GM23338 (cell line): ENCODE measurements at regions not wholly inside any gene's neighbourhood (a gene's known extent, or its start where the extent isn't known, plus 50 kb on each side); places are given as distances from the start of the nearest gene placed in this dataset.
A peak's percentile ranks its signal among the peaks of the same experiment; 100 is the strongest.

Source experiments
- ATAC-seq: fragments of 200-7000 bp; cut with Tn5 transposase; 3 replicates; pipeline ENCODE4 v1.9.1; 2020
- DNase-seq: peaks from one replicate; pipeline ENCODE4 v3.0.0-alpha.2; 2015; ENCODE audit warnings: low spot score
- H2AFZ ChIP-seq: fragments of 200-600 bp; sonication (generic); 2 replicates; pipeline ENCODE4 v1.8.0; 2016; ENCODE audit warnings: antibody characterized with exemption, mild to moderate bottlenecking, moderate library complexity
- H3F3A ChIP-seq: fragments of 200-600 bp; sonication (generic); replicated peaks from 2 replicates; pipeline ENCODE4 v1.8.0; 2017; ENCODE audit warnings: antibody characterized with exemption, mixed run types, low read depth
- H3K27ac ChIP-seq: fragments of 200-600 bp; sonication (generic); 2 replicates; pipeline ENCODE4 v1.6.1; 2016; ENCODE audit warnings: low read depth
- H3K27me3 ChIP-seq: fragments of 200-600 bp; sonication (generic); 2 replicates; pipeline ENCODE4 v1.8.0; 2016; ENCODE audit warnings: mild to moderate bottlenecking, mixed run types, moderate library complexity; ENCODE audit not compliant: insufficient read depth
- H3K36me3 ChIP-seq: fragments of 200-600 bp; sonication (generic); 2 replicates; pipeline ENCODE4 v1.8.0; 2016; ENCODE audit warnings: mild to moderate bottlenecking; ENCODE audit not compliant: insufficient read depth
- H3K4me1 ChIP-seq: fragments of 200-600 bp; sonication (generic); 2 replicates; pipeline ENCODE4 v1.8.0; 2016; ENCODE audit warnings: mild to moderate bottlenecking, moderate library complexity; ENCODE audit not compliant: insufficient read depth
- H3K4me2 ChIP-seq: fragments of 200-600 bp; sonication (generic); 2 replicates; pipeline ENCODE4 v1.7.1; 2017; ENCODE audit warnings: mixed run types
- H3K4me3 ChIP-seq: fragments of 200-600 bp; sonication (generic); 2 replicates; pipeline ENCODE4 v1.6.1; 2016; ENCODE audit warnings: mixed run types
- H3K79me2 ChIP-seq: fragments of 200-600 bp; sonication (generic); replicated peaks from 2 replicates; pipeline ENCODE4 v1.8.0; 2017; ENCODE audit warnings: mild to moderate bottlenecking; ENCODE audit not compliant: insufficient read depth
- H3K9me2 ChIP-seq: fragments of 200-600 bp; sonication (generic); 2 replicates; pipeline ENCODE4 v1.8.0; 2017; ENCODE audit not compliant: insufficient read depth
- H4K20me1 ChIP-seq: fragments of 200-600 bp; sonication (generic); replicated peaks from 2 replicates; pipeline ENCODE4 v1.8.0; 2017; ENCODE audit warnings: mild to moderate bottlenecking; ENCODE audit not compliant: insufficient read depth
- H3K27ac Mint-ChIP-seq: 2 replicates; pipeline ENCODE4 v1.8.0; 2020; ENCODE audit warnings: inconsistent platforms, mild to moderate bottlenecking, moderate library complexity, mixed read lengths
- H3K27me3 Mint-ChIP-seq: 3 replicates; pipeline ENCODE4 v1.8.0; 2022; ENCODE audit warnings: low read depth, mild to moderate bottlenecking, moderate library complexity, mixed read lengths, inconsistent platforms; ENCODE audit not compliant: insufficient read depth, poor library complexity
- H3K36me3 Mint-ChIP-seq: 3 replicates; pipeline ENCODE4 v1.8.0; 2021; ENCODE audit warnings: low read depth, mild to moderate bottlenecking, inconsistent platforms, moderate library complexity, mixed read lengths
- H3K4me1 Mint-ChIP-seq: 3 replicates; pipeline ENCODE4 v1.8.0; 2020; ENCODE audit warnings: mild to moderate bottlenecking, inconsistent platforms, mixed read lengths
- H3K4me3 Mint-ChIP-seq: 3 replicates; pipeline ENCODE4 v1.8.0; 2021; ENCODE audit warnings: moderate library complexity, mild to moderate bottlenecking, inconsistent platforms, mixed read lengths
- H3K9me3 Mint-ChIP-seq: 3 replicates; pipeline ENCODE4 v1.8.0; 2020; ENCODE audit warnings: moderate library complexity, mild to moderate bottlenecking, inconsistent platforms, mixed read lengths
- CREB1 ChIP-seq: fragments of 250-450 bp; sonication (Bioruptor Pico); IDR thresholded peaks from 2 replicates; pipeline ENCODE4 v1.5.0; 2020; ENCODE audit warnings: low read depth, mild to moderate bottlenecking, moderate library complexity
- CTCF ChIP-seq, 2 experiments: fragments of 200-600 bp in 1 of 2; sonication (generic) in 1 of 2; conservative IDR thresholded peaks; 2 replicates each; pipeline versions ENCODE4 v1.5.1 to v1.6.1; 2016 to 2017; ENCODE audit warnings: antibody characterized with exemption in 2 of 2, low read depth in 2 of 2, mild to moderate bottlenecking in 2 of 2, moderate library complexity in 1 of 2
- ETS1 ChIP-seq: IDR thresholded peaks from 2 replicates; pipeline ENCODE4 v1.6.1; 2016; ENCODE audit warnings: antibody characterized with exemption
- EZH2 ChIP-seq: fragments of 200-600 bp; sonication (generic); IDR thresholded peaks from one replicate; pipeline ENCODE4 v1.8.0; 2017; ENCODE audit warnings: antibody characterized with exemption, mild to moderate bottlenecking, low read depth; ENCODE audit not compliant: unreplicated experiment
- NANOG ChIP-seq: IDR thresholded peaks from 2 replicates; pipeline ENCODE4 v1.6.1; 2016; ENCODE audit warnings: antibody characterized with exemption, borderline replicate concordance
- STAT1 ChIP-seq: IDR thresholded peaks from one replicate; pipeline ENCODE4 v1.6.1; 2016; ENCODE audit warnings: antibody characterized with exemption; ENCODE audit not compliant: unreplicated experiment
- ZNF331 ChIP-seq: fragments of 250-450 bp; sonication (Bioruptor Pico); IDR thresholded peaks from 2 replicates; pipeline ENCODE4 v1.5.0; 2020; ENCODE audit warnings: low read depth, mild to moderate bottlenecking, moderate library complexity
- TF ChIP-seq, protein P1 (sequence below): fragments of 250-450 bp; sonication (Bioruptor Pico); IDR thresholded peaks from 2 replicates; pipeline ENCODE4 v1.5.0; 2020; ENCODE audit warnings: mild to moderate bottlenecking, moderate library complexity

GRCh38 chr12:91361864-91362263, 179.2 kb upstream of the DCN start:
- Histone ChIP-seq H2AFZ (no peak overlapping the region), H3F3A (no peaks in the 10 kb centered on the region), H3K79me2 (no peaks in the 10 kb centered on the region), H3K27me3 (no peaks in the 10 kb centered on the region), H3K27ac (no peak overlapping the region), H3K4me3 (no peak overlapping the region), H4K20me1 (no peaks in the 10 kb centered on the region), H3K9me2 (no peaks in the 10 kb centered on the region), H3K4me1 (0 out of 2 replicates have a peak, but pooled peaks cover 5% of the 10 kb centered on the region), H3K36me3 (no peaks in the 10 kb centered on the region), H3K4me2 (no peak overlapping the region)
- Mint-ChIP-seq H3K4me1 (peaks cover 5% of the 10 kb centered on the region; the same call in 2 of the 3 replicates), H3K4me3 (no peak overlapping the region), H3K27me3 (no peaks in the 10 kb centered on the region), H3K9me3 (no peaks in the 10 kb centered on the region), H3K27ac (no peak overlapping the region), H3K36me3 (no peaks in the 10 kb centered on the region)
- ATAC-seq (no peak), DNase-seq (peak; percentile 72)
- TF ChIP-seq CTCF (conservative IDR thresholded peaks at IDR 0.05; ENCODE audit: low read depth in 2 of 2) = peak; percentile 48 to 76
- TF ChIP-seq ZNF331 (CRISPR knock-in tag) = no peak

DNA sequence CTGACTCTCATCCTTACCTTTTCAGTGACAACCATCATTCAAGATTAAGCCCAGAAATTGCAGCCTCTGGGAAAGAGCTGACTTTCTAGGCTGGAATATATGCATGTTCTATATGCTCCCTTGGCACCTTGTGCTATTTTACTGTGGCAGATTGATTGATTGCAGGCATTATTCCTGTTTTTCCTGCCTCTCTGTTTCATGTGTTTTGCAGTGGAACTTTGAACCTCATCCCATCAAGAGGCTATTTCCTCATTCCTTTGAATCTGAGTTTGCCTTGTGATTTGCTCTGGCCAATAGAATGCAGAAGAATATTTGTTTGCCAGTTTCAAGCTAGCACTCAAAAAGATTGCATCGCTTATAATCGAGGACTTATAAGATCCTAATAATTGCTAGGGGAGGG, 174.8 kb upstream of the DCN start:
- TF ChIP-seq CREB1 (CRISPR knock-in tag) (no peak), EZH2 (no peak)
- H2AFZ ChIP-seq = peak overlapping the region; percentile 72; the same call in 1 of the 2 replicates
- DNase-seq (no peak), ATAC-seq (no peak)
- no peak overlapping the region for H3K27ac ChIP-seq
- Mint-ChIP-seq H3K4me3 (no peak overlapping the region), H3K4me1 (peaks cover 4% of the 10 kb centered on the region; the same call in 2 of the 3 replicates), H3K9me3 (no peaks in the 10 kb centered on the region), H3K27me3 (no peaks in the 10 kb centered on the region), H3K36me3 (no peaks in the 10 kb centered on the region), H3K27ac (no peak overlapping the region)
- H3F3A ChIP-seq = no peaks in the 10 kb centered on the region
- no peaks in the 10 kb centered on the region for H3K79me2 ChIP-seq
- H3K36me3 ChIP-seq = no peaks in the 10 kb centered on the region
- no peak overlapping the region for H3K4me3 ChIP-seq
- 0 out of 2 replicates have a peak, but pooled peaks cover under 1% of the 10 kb centered on the region for H3K4me1 ChIP-seq
- H3K27me3 ChIP-seq = no peaks in the 10 kb centered on the region
- no peaks in the 10 kb centered on the region for H4K20me1 ChIP-seq
- H3K9me2 ChIP-seq = no peaks in the 10 kb centered on the region
- H3K4me2 ChIP-seq = no peak overlapping the region

GRCh38 chr12:91356405-91356804, 173.8 kb upstream of the DCN start:
- Mint-ChIP-seq H3K27me3 (no peaks in the 10 kb centered on the region), H3K4me3 (no peak overlapping the region), H3K4me1 (no peaks in the 10 kb centered on the region), H3K9me3 (peaks cover 4% of the 10 kb centered on the region; the same call in 1 of the 3 replicates), H3K36me3 (no peaks in the 10 kb centered on the region), H3K27ac (no peak overlapping the region)
- DNase-seq (no peak), ATAC-seq (no peak)
- no peaks in the 10 kb centered on the region for H3K4me1 ChIP-seq
- H2AFZ ChIP-seq = no peak overlapping the region
- no peak overlapping the region for H3K27ac ChIP-seq
- no peaks in the 10 kb centered on the region for H3K27me3 ChIP-seq
- H3K9me2 ChIP-seq = no peaks in the 10 kb centered on the region
- no peaks in the 10 kb centered on the region for H4K20me1 ChIP-seq
- H3K4me3 ChIP-seq = no peak overlapping the region
- H3F3A ChIP-seq = no peaks in the 10 kb centered on the region
- H3K4me2 ChIP-seq = no peak overlapping the region
- no peaks in the 10 kb centered on the region for H3K36me3 ChIP-seq
- H3K79me2 ChIP-seq = no peaks in the 10 kb centered on the region
- TF ChIP-seq ETS1 = no peak
- TF ChIP-seq STAT1 = no peak
- TF ChIP-seq, protein P1, sequence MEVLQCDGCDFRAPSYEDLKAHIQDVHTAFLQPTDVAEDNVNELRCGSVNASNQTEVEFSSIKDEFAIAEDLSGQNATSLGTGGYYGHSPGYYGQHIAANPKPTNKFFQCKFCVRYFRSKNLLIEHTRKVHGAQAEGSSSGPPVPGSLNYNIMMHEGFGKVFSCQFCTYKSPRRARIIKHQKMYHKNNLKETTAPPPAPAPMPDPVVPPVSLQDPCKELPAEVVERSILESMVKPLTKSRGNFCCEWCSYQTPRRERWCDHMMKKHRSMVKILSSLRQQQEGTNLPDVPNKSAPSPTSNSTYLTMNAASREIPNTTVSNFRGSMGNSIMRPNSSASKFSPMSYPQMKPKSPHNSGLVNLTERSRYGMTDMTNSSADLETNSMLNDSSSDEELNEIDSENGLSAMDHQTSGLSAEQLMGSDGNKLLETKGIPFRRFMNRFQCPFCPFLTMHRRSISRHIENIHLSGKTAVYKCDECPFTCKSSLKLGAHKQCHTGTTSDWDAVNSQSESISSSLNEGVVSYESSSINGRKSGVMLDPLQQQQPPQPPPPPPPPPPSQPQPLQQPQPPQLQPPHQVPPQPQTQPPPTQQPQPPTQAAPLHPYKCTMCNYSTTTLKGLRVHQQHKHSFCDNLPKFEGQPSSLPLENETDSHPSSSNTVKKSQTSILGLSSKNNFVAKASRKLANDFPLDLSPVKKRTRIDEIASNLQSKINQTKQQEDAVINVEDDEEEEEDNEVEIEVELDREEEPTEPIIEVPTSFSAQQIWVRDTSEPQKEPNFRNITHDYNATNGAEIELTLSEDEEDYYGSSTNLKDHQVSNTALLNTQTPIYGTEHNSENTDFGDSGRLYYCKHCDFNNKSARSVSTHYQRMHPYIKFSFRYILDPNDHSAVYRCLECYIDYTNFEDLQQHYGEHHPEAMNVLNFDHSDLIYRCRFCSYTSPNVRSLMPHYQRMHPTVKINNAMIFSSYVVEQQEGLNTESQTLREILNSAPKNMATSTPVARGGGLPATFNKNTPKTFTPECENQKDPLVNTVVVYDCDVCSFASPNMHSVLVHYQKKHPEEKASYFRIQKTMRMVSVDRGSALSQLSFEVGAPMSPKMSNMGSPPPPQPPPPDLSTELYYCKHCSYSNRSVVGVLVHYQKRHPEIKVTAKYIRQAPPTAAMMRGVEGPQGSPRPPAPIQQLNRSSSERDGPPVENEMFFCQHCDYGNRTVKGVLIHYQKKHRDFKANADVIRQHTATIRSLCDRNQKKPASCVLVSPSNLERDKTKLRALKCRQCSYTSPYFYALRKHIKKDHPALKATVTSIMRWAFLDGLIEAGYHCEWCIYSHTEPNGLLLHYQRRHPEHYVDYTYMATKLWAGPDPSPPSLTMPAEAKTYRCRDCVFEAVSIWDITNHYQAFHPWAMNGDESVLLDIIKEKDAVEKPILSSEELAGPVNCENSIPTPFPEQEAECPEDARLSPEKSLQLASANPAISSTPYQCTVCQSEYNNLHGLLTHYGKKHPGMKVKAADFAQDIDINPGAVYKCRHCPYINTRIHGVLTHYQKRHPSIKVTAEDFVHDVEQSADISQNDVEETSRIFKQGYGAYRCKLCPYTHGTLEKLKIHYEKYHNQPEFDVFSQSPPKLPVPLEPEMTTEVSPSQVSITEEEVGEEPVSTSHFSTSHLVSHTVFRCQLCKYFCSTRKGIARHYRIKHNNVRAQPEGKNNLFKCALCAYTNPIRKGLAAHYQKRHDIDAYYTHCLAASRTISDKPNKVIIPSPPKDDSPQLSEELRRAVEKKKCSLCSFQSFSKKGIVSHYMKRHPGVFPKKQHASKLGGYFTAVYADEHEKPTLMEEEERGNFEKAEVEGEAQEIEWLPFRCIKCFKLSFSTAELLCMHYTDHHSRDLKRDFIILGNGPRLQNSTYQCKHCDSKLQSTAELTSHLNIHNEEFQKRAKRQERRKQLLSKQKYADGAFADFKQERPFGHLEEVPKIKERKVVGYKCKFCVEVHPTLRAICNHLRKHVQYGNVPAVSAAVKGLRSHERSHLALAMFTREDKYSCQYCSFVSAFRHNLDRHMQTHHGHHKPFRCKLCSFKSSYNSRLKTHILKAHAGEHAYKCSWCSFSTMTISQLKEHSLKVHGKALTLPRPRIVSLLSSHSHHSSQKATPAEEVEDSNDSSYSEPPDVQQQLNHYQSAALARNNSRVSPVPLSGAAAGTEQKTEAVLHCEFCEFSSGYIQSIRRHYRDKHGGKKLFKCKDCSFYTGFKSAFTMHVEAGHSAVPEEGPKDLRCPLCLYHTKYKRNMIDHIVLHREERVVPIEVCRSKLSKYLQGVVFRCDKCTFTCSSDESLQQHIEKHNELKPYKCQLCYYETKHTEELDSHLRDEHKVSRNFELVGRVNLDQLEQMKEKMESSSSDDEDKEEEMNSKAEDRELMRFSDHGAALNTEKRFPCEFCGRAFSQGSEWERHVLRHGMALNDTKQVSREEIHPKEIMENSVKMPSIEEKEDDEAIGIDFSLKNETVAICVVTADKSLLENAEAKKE (CRISPR knock-in tag) = no peak
- no peak for TF ChIP-seq CREB1 (CRISPR knock-in tag)
- TF ChIP-seq NANOG = no peak
